Astrocyte (in vitro differentiated cells and primary cell): ENCODE measurements at regions not wholly inside any gene's neighbourhood (a gene's known extent, or its start where the extent isn't known, plus 50 kb on each side); places are given as distances from the start of the nearest gene placed in this dataset.

Experiments
- DNase-seq: peaks from one replicate; pipeline ENCODE4 v3.0.0-alpha.2; 2010; ENCODE audit warnings: low read depth
- FAIRE-seq: peaks from 2 replicates; lab custom pipeline; 2011; peaks lifted over from hg19 to GRCh38; lab: Jason Lieb, UNC
- H2AFZ ChIP-seq: 2 replicates; pipeline ENCODE4 v1.6.0; 2012; ENCODE audit warnings: low read depth, low read length, inconsistent platforms
- H3K27ac ChIP-seq: 2 replicates; pipeline ENCODE4 v1.5.1; 2011; ENCODE audit warnings: low read depth, low read length, inconsistent platforms
- H3K27me3 ChIP-seq: 2 replicates; pipeline ENCODE4 v1.6.0; 2011; ENCODE audit warnings: low read length, inconsistent platforms; ENCODE audit not compliant: insufficient read depth
- H3K36me3 ChIP-seq: 2 replicates; pipeline ENCODE4 v1.5.1; 2011; ENCODE audit warnings: low read length, inconsistent platforms; ENCODE audit not compliant: insufficient read depth
- H3K4me1 ChIP-seq: 2 replicates; pipeline ENCODE4 v1.5.1; 2011; ENCODE audit warnings: low read length, inconsistent platforms; ENCODE audit not compliant: insufficient read depth
- H3K4me2 ChIP-seq: 2 replicates; pipeline ENCODE4 v1.6.0; 2012; ENCODE audit warnings: low read length, inconsistent platforms
- H3K4me3 ChIP-seq: 2 replicates; pipeline ENCODE4 v1.5.1; 2011; ENCODE audit warnings: low read depth, mild to moderate bottlenecking, low read length, inconsistent platforms; ENCODE audit not compliant: insufficient read depth
- H3K79me2 ChIP-seq: 2 replicates; pipeline ENCODE4 v1.6.0; 2012; ENCODE audit warnings: mild to moderate bottlenecking, low read length, inconsistent platforms; ENCODE audit not compliant: insufficient read depth
- H3K9ac ChIP-seq: 2 replicates; pipeline ENCODE4 v1.6.0; 2012; ENCODE audit warnings: mild to moderate bottlenecking, low read length, inconsistent platforms
- H3K9me3 ChIP-seq: 2 replicates; pipeline ENCODE4 v1.5.1; 2012; ENCODE audit warnings: low read depth, mild to moderate bottlenecking, low read length, inconsistent platforms; ENCODE audit not compliant: insufficient read depth
- H4K20me1 ChIP-seq: 2 replicates; pipeline ENCODE4 v1.6.0; 2012; ENCODE audit warnings: low read length, inconsistent platforms; ENCODE audit not compliant: insufficient read depth
- H3K27ac Mint-ChIP-seq: one replicate; pipeline ENCODE4 v1.8.0; 2021; ENCODE audit warnings: mild to moderate bottlenecking, mixed read lengths; ENCODE audit not compliant: unreplicated experiment
- H3K27me3 Mint-ChIP-seq: one replicate; pipeline ENCODE4 v1.8.0; 2021; ENCODE audit warnings: low read depth, mixed read lengths; ENCODE audit not compliant: unreplicated experiment
- H3K36me3 Mint-ChIP-seq: one replicate; pipeline ENCODE4 v1.8.0; 2021; ENCODE audit warnings: low read depth, mixed read lengths; ENCODE audit not compliant: unreplicated experiment
- H3K4me1 Mint-ChIP-seq: one replicate; pipeline ENCODE4 v1.8.0; 2021; ENCODE audit warnings: low read depth, mixed read lengths; ENCODE audit not compliant: unreplicated experiment
- H3K4me3 Mint-ChIP-seq: one replicate; pipeline ENCODE4 v1.8.0; 2021; ENCODE audit warnings: mild to moderate bottlenecking, moderate library complexity, mixed read lengths; ENCODE audit not compliant: unreplicated experiment
- H3K9me3 Mint-ChIP-seq: one replicate; pipeline ENCODE4 v1.8.0; 2021; ENCODE audit warnings: mild to moderate bottlenecking, mixed read lengths; ENCODE audit not compliant: unreplicated experiment
- EZH2 ChIP-seq: IDR thresholded peaks from 2 replicates; pipeline ENCODE4 v1.6.1; 2012; ENCODE audit warnings: mild to moderate bottlenecking, low read length, inconsistent platforms; ENCODE audit not compliant: insufficient read depth
- TF ChIP-seq, protein P1 (sequence below): IDR thresholded peaks from 2 replicates; pipeline ENCODE4 v1.5.1; 2011; ENCODE audit warnings: low read depth, mild to moderate bottlenecking, inconsistent platforms, low read length, moderate library complexity; ENCODE audit not compliant: insufficient read depth

GRCh38 chr1:194076646-194077045 is 890.2 kb upstream of the B3GALT2 start:
- peaks cover 2% of the 10 kb centered on the region for H3K27me3 Mint-ChIP-seq
- no peaks in the 10 kb centered on the region for H3K27me3 ChIP-seq
- H3K4me2 ChIP-seq: peak overlapping the region; percentile 34
- TF ChIP-seq EZH2: no peak
- TF ChIP-seq, protein P1, sequence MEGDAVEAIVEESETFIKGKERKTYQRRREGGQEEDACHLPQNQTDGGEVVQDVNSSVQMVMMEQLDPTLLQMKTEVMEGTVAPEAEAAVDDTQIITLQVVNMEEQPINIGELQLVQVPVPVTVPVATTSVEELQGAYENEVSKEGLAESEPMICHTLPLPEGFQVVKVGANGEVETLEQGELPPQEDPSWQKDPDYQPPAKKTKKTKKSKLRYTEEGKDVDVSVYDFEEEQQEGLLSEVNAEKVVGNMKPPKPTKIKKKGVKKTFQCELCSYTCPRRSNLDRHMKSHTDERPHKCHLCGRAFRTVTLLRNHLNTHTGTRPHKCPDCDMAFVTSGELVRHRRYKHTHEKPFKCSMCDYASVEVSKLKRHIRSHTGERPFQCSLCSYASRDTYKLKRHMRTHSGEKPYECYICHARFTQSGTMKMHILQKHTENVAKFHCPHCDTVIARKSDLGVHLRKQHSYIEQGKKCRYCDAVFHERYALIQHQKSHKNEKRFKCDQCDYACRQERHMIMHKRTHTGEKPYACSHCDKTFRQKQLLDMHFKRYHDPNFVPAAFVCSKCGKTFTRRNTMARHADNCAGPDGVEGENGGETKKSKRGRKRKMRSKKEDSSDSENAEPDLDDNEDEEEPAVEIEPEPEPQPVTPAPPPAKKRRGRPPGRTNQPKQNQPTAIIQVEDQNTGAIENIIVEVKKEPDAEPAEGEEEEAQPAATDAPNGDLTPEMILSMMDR: no peak
- H3K9me3 Mint-ChIP-seq: peaks cover 2% of the 10 kb centered on the region
- no peak overlapping the region for H3K4me3 Mint-ChIP-seq
- no peak overlapping the region for H3K4me3 ChIP-seq
- no peak overlapping the region for H3K9ac ChIP-seq
- H3K36me3 Mint-ChIP-seq: no peaks in the 10 kb centered on the region
- no peak overlapping the region for H3K27ac ChIP-seq
- H3K36me3 ChIP-seq: no peaks in the 10 kb centered on the region
- no peaks in the 10 kb centered on the region for H4K20me1 ChIP-seq
- H3K9me3 ChIP-seq: no peaks in the 10 kb centered on the region
- H3K4me1 ChIP-seq: peaks cover 4% of the 10 kb centered on the region
- no peaks in the 10 kb centered on the region for H3K79me2 ChIP-seq
- H3K27ac Mint-ChIP-seq: no peak overlapping the region
- H2AFZ ChIP-seq: no peak overlapping the region
- peaks cover 3% of the 10 kb centered on the region for H3K4me1 Mint-ChIP-seq
- no peak for FAIRE-seq
- peak; percentile 29 for DNase-seq

GRCh38 chr1:194073833-194074232 is 887.4 kb upstream of the B3GALT2 start:
- H3K36me3 Mint-ChIP-seq: no peaks in the 10 kb centered on the region
- Histone ChIP-seq H3K79me2 (no peaks in the 10 kb centered on the region), H3K4me2 (no peak overlapping the region), H3K9ac (no peak overlapping the region), H4K20me1 (no peaks in the 10 kb centered on the region), H3K4me3 (no peak overlapping the region), H3K27ac (no peak overlapping the region), H3K9me3 (no peaks in the 10 kb centered on the region), H2AFZ (no peak overlapping the region), H3K27me3 (no peaks in the 10 kb centered on the region), H3K4me1 (peaks cover 9% of the 10 kb centered on the region), H3K36me3 (no peaks in the 10 kb centered on the region)
- H3K9me3 Mint-ChIP-seq: peaks cover under 1% of the 10 kb centered on the region
- H3K4me3 Mint-ChIP-seq: no peak overlapping the region
- TF ChIP-seq, protein P1: no peak
- no peak for TF ChIP-seq EZH2
- H3K4me1 Mint-ChIP-seq: peaks cover 3% of the 10 kb centered on the region
- no peak overlapping the region for H3K27ac Mint-ChIP-seq
- FAIRE-seq: no peak
- no peak for DNase-seq
- peaks cover 2% of the 10 kb centered on the region for H3K27me3 Mint-ChIP-seq

GRCh38 chr1:194071205-194071604 is 884.8 kb upstream of the B3GALT2 start:
- no peak for TF ChIP-seq EZH2
- TF ChIP-seq, protein P1: no peak
- Histone ChIP-seq H4K20me1 (no peaks in the 10 kb centered on the region), H3K27ac (no peak overlapping the region), H3K4me1 (peaks cover 5% of the 10 kb centered on the region), H3K9ac (no peak overlapping the region), H3K4me3 (no peak overlapping the region), H3K27me3 (no peaks in the 10 kb centered on the region), H2AFZ (no peak overlapping the region), H3K9me3 (no peaks in the 10 kb centered on the region), H3K4me2 (no peak overlapping the region), H3K79me2 (no peaks in the 10 kb centered on the region), H3K36me3 (no peaks in the 10 kb centered on the region)
- DNase-seq: no peak
- no peak for FAIRE-seq
- peaks cover under 1% of the 10 kb centered on the region for H3K4me1 Mint-ChIP-seq
- no peak overlapping the region for H3K27ac Mint-ChIP-seq
- H3K9me3 Mint-ChIP-seq: no peaks in the 10 kb centered on the region
- H3K36me3 Mint-ChIP-seq: no peaks in the 10 kb centered on the region
- H3K27me3 Mint-ChIP-seq: peaks cover 2% of the 10 kb centered on the region
- no peak overlapping the region for H3K4me3 Mint-ChIP-seq
